Heart left ventricle (tissue), 16 donors: ENCODE measurements at regions not wholly inside any gene's neighbourhood (a gene's known extent, or its start where the extent isn't known, plus 50 kb on each side); places are given as distances from the start of the nearest gene placed in this dataset.

Experiments used
- ATAC-seq, 4 donors: fragments of 200-7000 bp; cut with Tn5 transposase; one replicate each; pipeline ENCODE4 v1.9.1; 2020 to 2022; ENCODE audit warnings: moderate library complexity in 4 of 4, mild to moderate bottlenecking in 3 of 4, moderate number of reproducible peaks in 1 of 4
- DNase-seq, 5 donors: peaks; one replicate each; pipeline ENCODE4 v3.0.0-alpha.2; 2020
- H3K27ac ChIP-seq, 12 donors: fragments of 200-600 bp; sonication (generic) in 4 of 12; one replicate each; pipeline versions ENCODE4 v1.5.0 to v1.8.0; 2016 to 2022; ENCODE audit warnings: mild to moderate bottlenecking in 2 of 12
- H3K27me3 ChIP-seq, 9 donors: fragments of 200-600 bp; sonication (generic) in 2 of 9; one replicate each; pipeline versions ENCODE4 v1.5.1 to v1.8.0; 2016 to 2022; ENCODE audit warnings: mild to moderate bottlenecking in 3 of 9
- H3K36me3 ChIP-seq, 9 donors: fragments of 200-600 bp; sonication (generic) in 2 of 9; one replicate each; pipeline versions ENCODE4 v1.5.0 to v1.8.0; 2018 to 2022; ENCODE audit warnings: mild to moderate bottlenecking in 2 of 9
- H3K4me1 ChIP-seq, 12 donors: fragments of 200-600 bp; sonication (generic) in 4 of 12; one replicate each; pipeline versions ENCODE4 v1.5.0 to v1.8.0; 2016 to 2022; ENCODE audit warnings: mild to moderate bottlenecking in 3 of 12
- H3K4me3 ChIP-seq, 12 donors: fragments of 200-600 bp; sonication (generic) in 4 of 12; one replicate each; pipeline versions ENCODE4 v1.5.0 to v1.8.0; 2017 to 2022; ENCODE audit warnings: mild to moderate bottlenecking in 9 of 12, moderate library complexity in 4 of 12
- H3K9me3 ChIP-seq, 12 donors: fragments of 200-600 bp; sonication (generic) in 4 of 12; one replicate each; pipeline versions ENCODE4 v1.5.0 to v1.8.0; 2016 to 2022; ENCODE audit warnings: mild to moderate bottlenecking in 1 of 12
- CTCF ChIP-seq, 12 donors: fragments of 200-600 bp; sonication (generic) in 4 of 12; IDR thresholded peaks; one replicate each; pipeline versions ENCODE4 v1.5.0 to v1.8.0; 2018 to 2022; ENCODE audit warnings: antibody characterized with exemption in 12 of 12, mild to moderate bottlenecking in 5 of 12
- POLR2A ChIP-seq, 2 donors: fragments of 450-650 bp; IDR thresholded peaks; one replicate each; pipeline ENCODE4 v1.6.1; 2017; ENCODE audit warnings: antibody characterized with exemption in 2 of 2, mild to moderate bottlenecking in 2 of 2, moderate library complexity in 2 of 2
- WGBS, 4 donors: extraction: QIAGEN DNeasy Blood & Tissue Kit in 2 of 4; methylation state at CpG; one replicate each; pipeline versions ENCODE4 v1.1.5 to v1.1.7; 2013 to 2018; 5-methylcytosine and 5-hydroxymethylcytosine counted together
- intact Hi-C, 10 donors: fragments of 100-400 bp; cut with DNase I; formaldehyde crosslinking; loops; one replicate each; pipeline versions ENCODE4 v1.11.1 to v1.14.2; 2022
- donor health status: ischemic (EF 13 %, LVEDD 7.1; RV severe dilation, severe dysfunction).
- donor health status: healthy with polysubstance abuse.
- donor health status: DM: no; HTN: yes; CAD: no.
- donor health status: DM: no; HTN: no; CAD: no.
- donor health status: ischemic (EF 25% LVEDD 6.9; RV normal size, moderate dysfunction).
- donor health status: ischemic (EF 25% LVEDD 5.7; RV mildly dilated, moderate dysfunction).
- donor health status: healthy.
- donor health status: DM: yes; HTN: yes; CAD: no.
- donor health status: ischemic (EF 35%, LVEDD 5.7; RV mildly dilated, moderate dysfunction).
- donor health status: nonischemic (EF 11% LVEDD 7.7; RV severe dilation, severe dysfunction).
- donor health status: DM: yes; HTN: yes; CAD: no.
- donor health status: PGD.
- donor health status: ischemic (EF 29% LVEDD 5.4; RV normal size, mild dysfunction).
- donor health status: nonischemic (EF 23%, LVEDD 6.1; RV moderate dilation, normal function).

- intact Hi-C loops: no loop called here
- 35 to 66% (median 50%) methylated on average over 2 of the region's 2 CpGs for WGBS, 4 donors
- Histone ChIP-seq H3K27me3 (no peaks in the 10 kb centered on the region), H3K27ac (no peak overlapping the region), H3K4me3 (no peak overlapping the region), H3K4me1 (no peaks in the 10 kb centered on the region), H3K36me3 (no peaks in the 10 kb centered on the region), H3K9me3 (peaks cover 0 to 8% (median 0%) of the 10 kb centered on the region in 12 donors)
- no peak for TF ChIP-seq CTCF (IDR thresholded peaks at IDR 0.05)
- no peak for TF ChIP-seq POLR2A (IDR thresholded peaks at IDR 0.05)
- ATAC-seq: no peak
- DNase-seq: no peak
Measured at GRCh38 chr6:9380568-9380967, 945.2 kb upstream of the SLC35B3 start.

- Histone ChIP-seq H3K27ac (no peak overlapping the region), H3K9me3 (no peaks in the 10 kb centered on the region), H3K36me3 (no peaks in the 10 kb centered on the region), H3K4me1 (no peaks in the 10 kb centered on the region), H3K4me3 (no peak overlapping the region), H3K27me3 (no peaks in the 10 kb centered on the region)
- DNase-seq (no peak), ATAC-seq (no peak)
- intact Hi-C loops: no loop called here
- no peak for TF ChIP-seq CTCF (IDR thresholded peaks at IDR 0.05)
- no peak for TF ChIP-seq POLR2A (IDR thresholded peaks at IDR 0.05)
Measured at GRCh38 chr6:9373308-9373707, 938.0 kb upstream of the SLC35B3 start.

DNA sequence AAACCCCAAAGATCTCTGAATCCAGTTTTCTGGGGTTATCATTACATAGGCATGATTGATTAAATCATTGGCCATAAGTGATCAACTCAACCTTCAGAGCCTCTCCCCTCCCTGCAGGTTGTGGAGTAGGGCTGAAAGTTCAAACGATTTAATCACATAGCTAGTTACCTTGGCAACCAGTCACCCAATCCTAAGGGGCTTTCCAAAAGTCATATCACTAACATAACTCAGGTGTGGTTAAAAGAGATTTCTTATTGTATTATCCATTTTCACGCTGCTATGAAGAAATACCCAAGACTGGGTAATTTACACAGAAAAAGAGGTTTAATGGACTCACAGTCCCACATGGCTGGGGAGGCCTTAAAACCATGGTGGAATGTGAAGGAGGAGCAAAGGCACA lies 935.1 kb upstream of the SLC35B3 start:
- H3K4me3 ChIP-seq: no peak overlapping the region
- no peak for TF ChIP-seq POLR2A (IDR thresholded peaks at IDR 0.05)
- TF ChIP-seq CTCF (IDR thresholded peaks at IDR 0.05): no peak
- H3K36me3 ChIP-seq: no peaks in the 10 kb centered on the region
- no peak overlapping the region for H3K27ac ChIP-seq
- H3K4me1 ChIP-seq: no peaks in the 10 kb centered on the region
- no peaks in the 10 kb centered on the region for H3K27me3 ChIP-seq
- intact Hi-C loops: no loop called here
- DNase-seq: no peak
- no peaks in the 10 kb centered on the region for H3K9me3 ChIP-seq
- WGBS, 4 donors: 59 to 80% (median 77%) methylated on average over 2 of the region's 2 CpGs
- no peak for ATAC-seq

DNA sequence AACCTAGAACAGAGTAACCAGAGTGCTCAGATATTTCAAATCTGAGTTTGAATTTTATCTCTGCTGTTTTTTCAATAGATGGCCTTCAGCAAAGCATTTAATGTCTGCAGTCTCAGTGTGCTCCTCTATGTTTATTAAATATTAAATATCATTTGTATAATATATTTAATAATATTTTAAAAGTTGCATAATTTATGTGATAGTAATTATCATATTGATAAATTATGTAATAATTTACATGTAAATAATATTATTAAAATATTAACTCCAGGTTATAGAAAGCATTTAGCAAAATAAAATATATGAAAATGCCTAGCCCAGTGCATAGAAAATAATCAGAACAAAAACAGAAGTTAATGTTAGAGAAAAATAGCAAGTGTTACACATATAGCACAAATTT lies 930.0 kb upstream of the SLC35B3 start:
- Histone ChIP-seq H3K36me3 (no peaks in the 10 kb centered on the region), H3K27ac (no peak overlapping the region), H3K4me1 (peaks cover 0 to 7% (median 0%) of the 10 kb centered on the region in 12 donors), H3K9me3 (peaks cover 0 to 15% (median 5%) of the 10 kb centered on the region in 12 donors), H3K4me3 (no peak overlapping the region), H3K27me3 (no peaks in the 10 kb centered on the region)
- TF ChIP-seq POLR2A (IDR thresholded peaks at IDR 0.05) (no peak), CTCF (IDR thresholded peaks at IDR 0.05) (no peak)
- no peak for DNase-seq
- intact Hi-C loops: no loop called here
- ATAC-seq: no peak
